NCI-H1417 (cell line): ENCODE measurements at regions not wholly inside any gene's neighbourhood (a gene's known extent, or its start where the extent isn't known, plus 50 kb on each side); places are given as distances from the start of the nearest gene placed in this dataset.
"Not testable (repeated sequence)": the region's sequence is repeated elsewhere in the genome, so short reads cannot be mapped to it uniquely, and the experiment has no call there.

Experiments
- DNase-seq, 3 experiments: peaks; one replicate each; lab custom pipeline; 2025; lab: John Stamatoyannopoulos, UW

GRCh38 chr12:25615119-25615518, 62.0 kb upstream of the LMNTD1 start:
- DNase-seq: no peak

GRCh38 chr12:25616286-25616685, 63.2 kb upstream of the LMNTD1 start:
- no peak for DNase-seq

- peak in 2 of 3 experiments; percentile 55 to 74 for DNase-seq
Measured at GRCh38 chr12:25617991-25618390, 64.9 kb upstream of the LMNTD1 start.

- no peak for DNase-seq
Measured at GRCh38 chr12:25623816-25624215, 70.7 kb upstream of the LMNTD1 start.

GRCh38 chr12:25625146-25625545, 72.1 kb upstream of the LMNTD1 start:
- no peak for DNase-seq

- DNase-seq: no peak
Measured at GRCh38 chr12:25629341-25629740, 76.3 kb upstream of the LMNTD1 start.

- not testable (repeated sequence) for DNase-seq
Measured at GRCh38 chr12:25630735-25631515, 77.8 kb upstream of the LMNTD1 start.

GRCh38 chr12:25633149-25633548, 80.1 kb upstream of the LMNTD1 start:
- DNase-seq: not testable (repeated sequence)

GRCh38 chr12:25637752-25638151, 84.7 kb upstream of the LMNTD1 start:
- no peak for DNase-seq

- no peak for DNase-seq
Measured at GRCh38 chr12:25639406-25639805, 86.3 kb upstream of the LMNTD1 start.

GRCh38 chr12:25644979-25645378, 91.9 kb upstream of the LMNTD1 start:
- no peak for DNase-seq

- no peak for DNase-seq
Measured at GRCh38 chr12:25645427-25645826, 92.3 kb upstream of the LMNTD1 start.

- DNase-seq: peak in 1 of 3 experiments; percentile 50
Measured at GRCh38 chr12:25651931-25652330, 98.8 kb upstream of the LMNTD1 start.

GRCh38 chr12:25652371-25652770, 99.3 kb upstream of the LMNTD1 start:
- no peak for DNase-seq

- DNase-seq: no peak
Measured at GRCh38 chr12:25653487-25654175, 100.5 kb upstream of the LMNTD1 start.

GRCh38 chr12:25655702-25656101, 102.6 kb upstream of the LMNTD1 start:
- peak in 2 of 3 experiments; percentile 7 to 48 for DNase-seq

- no peak for DNase-seq
Measured at GRCh38 chr12:25659621-25660020, 106.5 kb upstream of the LMNTD1 start.

- no peak for DNase-seq
Measured at GRCh38 chr12:25670076-25671055, 117.3 kb upstream of the LMNTD1 start.

GRCh38 chr12:25675808-25676207, 122.7 kb upstream of the LMNTD1 start:
- no peak for DNase-seq

- no peak for DNase-seq
Measured at GRCh38 chr12:25677232-25677937, 124.3 kb upstream of the LMNTD1 start.

- DNase-seq: no peak
Measured at GRCh38 chr12:25681580-25681979, 128.5 kb upstream of the LMNTD1 start.

GRCh38 chr12:25682421-25682820, 129.3 kb upstream of the LMNTD1 start:
- no peak for DNase-seq
